RWPE1 (cell line): ENCODE measurements at regions not wholly inside any gene's neighbourhood (a gene's known extent, or its start where the extent isn't known, plus 50 kb on each side); places are given as distances from the start of the nearest gene placed in this dataset.

Experiments used
- CTCF ChIA-PET: fragments of 350-600 bp; sonication (Branson Sonifier 250); formaldehyde crosslinking; extraction: SDS; loops from one replicate; lab custom pipeline; 2021; lab: Yijun Ruan, JAX
- POLR2A ChIA-PET: fragments of 400-600 bp; formaldehyde crosslinking; extraction: SDS; loops from one replicate; lab custom pipeline; 2020; ENCODE audit warnings: antibody characterized with exemption; ENCODE audit not compliant: low non-redundant PET; lab: Yijun Ruan, JAX
- DNase-seq: peaks from one replicate; pipeline ENCODE4 v3.0.0; 2012; ENCODE audit warnings: low spot score
- H3K27ac ChIP-seq: fragments of 450-650 bp; 2 replicates; pipeline ENCODE4 v1.5.1; 2017
- CTCF ChIP-seq: fragments of 450-650 bp; conservative IDR thresholded peaks from 2 replicates; pipeline ENCODE4 v1.5.1; 2017; ENCODE audit warnings: low read depth, mild to moderate bottlenecking

- POLR2A ChIA-PET = no interaction called here
- CTCF ChIA-PET = no interaction called here
- TF ChIP-seq CTCF = no peak
- no peak for DNase-seq
- no peak overlapping the region for H3K27ac ChIP-seq
Observed at GRCh38 chr11:45063669-45064068, 82.8 kb upstream of the PRDM11 start.

- POLR2A ChIA-PET = no interaction called here
- DNase-seq = no peak
- H3K27ac ChIP-seq = no peak overlapping the region
- TF ChIP-seq CTCF = no peak
- CTCF ChIA-PET = no interaction called here
Observed at GRCh38 chr11:45067966-45068365, 78.5 kb upstream of the PRDM11 start.

GRCh38 chr11:45071232-45071631 is 75.2 kb upstream of the PRDM11 start:
- POLR2A ChIA-PET = no interaction called here
- DNase-seq = no peak
- CTCF ChIA-PET = no interaction called here
- TF ChIP-seq CTCF = no peak
- H3K27ac ChIP-seq = no peak overlapping the region

GRCh38 chr11:45073685-45074141 is 72.7 kb upstream of the PRDM11 start:
- DNase-seq = no peak
- CTCF ChIA-PET = interaction anchor here (1.3 kb wide), 1 partner anchor 9 kb away, joined by 4 read pairs; no protein-coding TSS in a partner anchor
- peak overlapping the region; percentile 63 for H3K27ac ChIP-seq
- no peak for TF ChIP-seq CTCF
- POLR2A ChIA-PET = no interaction called here

GRCh38 chr11:45075519-45075918 is 70.9 kb upstream of the PRDM11 start:
- DNase-seq = no peak
- POLR2A ChIA-PET = no interaction called here

GRCh38 chr11:45075952-45076351 is 70.5 kb upstream of the PRDM11 start:
- CTCF ChIA-PET = interaction anchor here (0.8 kb wide), 1 partner anchor 140 kb away, joined by 3 read pairs; no protein-coding TSS in a partner anchor
- POLR2A ChIA-PET = no interaction called here
- H3K27ac ChIP-seq = no peak overlapping the region
- no peak for TF ChIP-seq CTCF
- DNase-seq = no peak

More at GRCh38 chr11:45075519-45075918, 70.9 kb upstream of the PRDM11 start:
- TF ChIP-seq CTCF = no peak
- CTCF ChIA-PET = interaction anchor here (0.5 to 0.8 kb wide), 2 partner anchors 27 to 139 kb away, joined by 3 read pairs; no protein-coding TSS in a partner anchor
- no peak overlapping the region for H3K27ac ChIP-seq

- no peak for TF ChIP-seq CTCF
- POLR2A ChIA-PET = no interaction called here
- no peak overlapping the region for H3K27ac ChIP-seq
- CTCF ChIA-PET = no interaction called here
- DNase-seq = no peak
Observed at GRCh38 chr11:45076761-45077160, 69.7 kb upstream of the PRDM11 start.
